Hepatocyte (in vitro differentiated cells): ENCODE measurements at regions not wholly inside any gene's neighbourhood (a gene's known extent, or its start where the extent isn't known, plus 50 kb on each side); places are given as distances from the start of the nearest gene placed in this dataset.

Experiments used
- EZH2phosphoT487 ChIP-seq: fragments of 200-600 bp; sonication (generic); IDR thresholded peaks from one replicate; pipeline ENCODE4 v1.6.1; 2018; ENCODE audit warnings: antibody characterized with exemption, mild to moderate bottlenecking, low read depth, moderate library complexity; ENCODE audit not compliant: unreplicated experiment, severe bottlenecking
- TF ChIP-seq, protein P1 (sequence below): fragments of 200-600 bp; sonication (generic); IDR thresholded peaks from 2 replicates; pipeline ENCODE4 v1.5.1; 2016; ENCODE audit warnings: antibody characterized with exemption, mild to moderate bottlenecking; ENCODE audit not compliant: poor library complexity

- TF ChIP-seq, protein P1, sequence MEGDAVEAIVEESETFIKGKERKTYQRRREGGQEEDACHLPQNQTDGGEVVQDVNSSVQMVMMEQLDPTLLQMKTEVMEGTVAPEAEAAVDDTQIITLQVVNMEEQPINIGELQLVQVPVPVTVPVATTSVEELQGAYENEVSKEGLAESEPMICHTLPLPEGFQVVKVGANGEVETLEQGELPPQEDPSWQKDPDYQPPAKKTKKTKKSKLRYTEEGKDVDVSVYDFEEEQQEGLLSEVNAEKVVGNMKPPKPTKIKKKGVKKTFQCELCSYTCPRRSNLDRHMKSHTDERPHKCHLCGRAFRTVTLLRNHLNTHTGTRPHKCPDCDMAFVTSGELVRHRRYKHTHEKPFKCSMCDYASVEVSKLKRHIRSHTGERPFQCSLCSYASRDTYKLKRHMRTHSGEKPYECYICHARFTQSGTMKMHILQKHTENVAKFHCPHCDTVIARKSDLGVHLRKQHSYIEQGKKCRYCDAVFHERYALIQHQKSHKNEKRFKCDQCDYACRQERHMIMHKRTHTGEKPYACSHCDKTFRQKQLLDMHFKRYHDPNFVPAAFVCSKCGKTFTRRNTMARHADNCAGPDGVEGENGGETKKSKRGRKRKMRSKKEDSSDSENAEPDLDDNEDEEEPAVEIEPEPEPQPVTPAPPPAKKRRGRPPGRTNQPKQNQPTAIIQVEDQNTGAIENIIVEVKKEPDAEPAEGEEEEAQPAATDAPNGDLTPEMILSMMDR: no peak
- TF ChIP-seq EZH2phosphoT487: no peak
Observed at GRCh38 chr18:59050661-59051057, 89.0 kb upstream of the SEC11C start.
